ENCODE measurements at regions not wholly inside any gene's neighbourhood (a gene's known extent, or its start where the extent isn't known, plus 50 kb on each side); places are given as distances from the start of the nearest gene placed in this dataset.
"Not testable (repeated sequence)": the region's sequence is repeated elsewhere in the genome, so short reads cannot be mapped to it uniquely, and the experiment has no call there.

DNA sequence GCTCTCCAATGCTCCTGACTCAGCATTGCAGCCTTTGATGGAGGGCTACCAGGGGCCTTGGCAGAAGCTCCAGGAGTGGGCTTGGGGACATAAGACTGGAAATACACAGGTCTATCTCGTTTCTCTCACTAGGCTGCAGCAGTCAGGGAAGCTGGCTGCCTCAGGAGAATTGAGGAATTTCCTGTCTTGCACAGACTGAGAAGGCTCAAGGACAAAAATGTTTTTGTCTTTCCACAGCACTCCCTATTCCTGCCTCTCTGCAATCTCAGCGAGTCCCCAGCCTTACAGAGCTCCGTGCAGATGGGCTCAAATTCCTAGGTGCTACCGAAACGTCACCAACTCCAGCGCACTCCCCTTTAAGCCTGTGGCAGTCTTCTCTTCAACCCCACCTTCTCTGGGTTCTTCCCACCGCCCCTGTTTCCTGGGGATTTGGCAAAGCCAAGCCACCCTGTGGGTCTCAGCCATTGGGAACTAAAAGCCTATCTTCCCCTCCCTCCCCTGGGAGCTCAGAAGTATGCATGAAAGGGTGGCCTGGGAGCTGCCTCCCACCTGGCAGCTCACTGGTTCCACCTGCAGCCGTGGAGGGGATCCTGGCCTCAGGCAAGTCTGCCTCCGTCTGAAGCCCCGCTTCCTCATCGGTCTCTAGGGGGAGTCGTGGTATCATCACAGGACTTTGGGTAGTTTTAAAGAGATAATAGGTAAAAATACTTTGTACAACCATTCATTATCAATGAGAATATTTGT lies 322.6 kb upstream of the FRG2C start:
- ATAC-seq, result peak; percentile 60 to 74
- DNase-seq, result no peak
- intact Hi-C loops (cut with DNase I), result no loop called here

DNA sequence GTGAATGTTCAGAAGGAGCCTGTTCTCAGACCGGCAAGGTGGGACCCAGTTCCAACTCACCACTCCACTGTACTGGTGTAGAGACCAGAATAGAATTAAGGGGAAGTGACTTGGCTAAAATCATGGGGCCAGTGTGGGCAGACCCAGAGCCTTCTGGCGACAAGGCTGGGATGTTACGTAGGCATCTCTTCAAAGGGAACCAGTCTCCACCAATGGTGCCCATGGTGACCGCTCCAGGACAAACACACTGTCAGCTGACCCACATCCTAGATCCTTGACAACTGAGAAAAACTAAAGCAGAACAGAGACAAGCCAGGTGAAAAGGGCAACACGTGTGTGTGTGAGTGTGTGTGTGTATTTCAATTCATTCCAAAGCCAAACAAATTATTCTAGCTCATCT lies 321.7 kb upstream of the FRG2C start:
- intact Hi-C loops (cut with DNase I), result no loop called here
- peak; percentile 39 for DNase-seq
- peak in 1 of 2 donors; percentile 59 for ATAC-seq

DNA sequence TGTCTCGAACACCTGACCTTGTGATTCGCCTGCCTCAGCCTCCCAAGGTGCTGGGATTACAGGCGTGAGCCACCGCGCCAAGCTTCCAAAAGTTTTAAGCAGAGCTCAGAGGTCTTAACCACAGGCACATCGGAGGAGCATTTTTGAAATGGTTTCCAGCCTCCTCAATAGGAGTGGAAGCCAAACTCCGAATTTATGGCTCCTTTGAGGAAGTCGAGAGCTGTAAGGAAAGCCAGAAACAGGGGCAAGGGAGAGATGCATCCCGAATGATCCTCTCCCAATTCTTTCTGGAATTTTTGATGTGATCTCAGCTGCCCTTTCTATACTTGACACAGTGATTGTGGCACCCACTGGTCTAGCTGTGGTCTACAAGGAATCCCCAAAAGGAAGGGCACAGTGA lies 313.6 kb upstream of the FRG2C start:
- intact Hi-C loops (cut with DNase I); ATAC-seq; DNase-seq: not testable (repeated sequence)

DNA sequence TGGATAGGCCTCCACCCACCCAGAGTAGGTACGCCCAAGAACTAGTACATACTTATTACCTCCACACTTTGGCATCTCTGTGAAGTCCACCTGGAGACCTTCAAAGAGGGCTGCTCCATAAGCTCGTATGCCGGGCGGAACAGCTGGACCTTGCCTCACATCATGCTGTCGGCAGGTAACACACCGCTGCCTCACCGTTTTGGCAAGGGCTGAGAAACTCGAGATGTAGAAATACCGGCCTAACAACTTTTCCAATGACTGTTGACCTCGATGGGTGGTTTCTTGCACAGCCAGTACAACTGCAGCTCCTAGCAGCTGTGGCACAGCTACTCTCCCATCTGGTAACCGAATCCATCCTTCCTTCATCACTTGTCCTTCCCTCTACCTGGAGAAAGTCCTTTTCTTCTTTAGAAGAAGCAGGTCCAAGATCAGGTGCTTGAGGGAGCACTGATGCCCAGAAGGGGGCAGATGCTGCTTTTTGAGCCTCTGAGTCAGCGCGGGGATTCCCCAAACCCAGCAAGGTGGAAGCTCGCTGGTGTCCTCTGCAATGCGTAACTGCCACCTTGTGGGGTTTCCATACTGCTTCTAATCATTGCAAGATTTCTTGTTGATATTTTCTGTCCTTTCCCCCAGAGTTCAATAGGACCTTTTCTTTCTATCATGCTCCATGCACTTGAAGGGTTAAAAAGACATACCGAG lies 301.9 kb upstream of the FRG2C start:
- ATAC-seq; DNase-seq; intact Hi-C loops (cut with DNase I): not testable (repeated sequence)

DNA sequence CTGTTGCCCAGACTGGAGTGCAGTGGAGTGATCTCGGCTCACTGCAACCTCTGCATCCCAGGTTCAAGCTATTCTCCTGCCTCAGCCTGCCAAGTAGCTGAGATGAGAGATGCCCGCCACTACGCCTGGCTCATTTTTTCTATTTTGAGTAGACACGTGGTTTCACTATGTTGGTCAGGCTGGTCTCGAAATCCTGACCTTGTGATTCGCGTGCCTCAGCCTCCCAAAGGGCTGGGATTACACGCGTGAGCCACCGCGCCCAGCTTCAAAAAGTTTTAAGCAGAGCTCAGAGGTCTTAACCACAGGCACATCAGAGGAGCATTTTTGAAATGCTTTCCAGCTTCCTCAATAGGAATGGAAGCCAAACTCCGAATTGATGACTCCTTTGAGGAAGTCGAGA lies 291.2 kb upstream of the FRG2C start:
- intact Hi-C loops (cut with DNase I); ATAC-seq; DNase-seq: not testable (repeated sequence)

DNA sequence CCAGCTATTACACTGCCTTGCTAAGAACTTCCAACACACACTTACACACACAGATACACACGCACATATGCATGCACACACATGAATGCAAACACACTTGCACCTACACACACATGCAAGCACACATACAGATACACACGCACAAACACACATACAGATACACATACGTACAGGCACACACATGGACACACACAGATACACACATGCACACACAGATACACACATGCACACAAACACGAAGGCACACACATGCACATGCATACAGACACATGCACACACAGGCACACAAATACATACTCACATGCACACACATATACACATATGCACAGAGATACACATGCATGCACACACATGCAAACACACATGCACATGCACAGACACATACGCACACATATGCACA lies 284.3 kb upstream of the FRG2C start:
- ATAC-seq; intact Hi-C loops (cut with DNase I); DNase-seq: not testable (repeated sequence)

DNA sequence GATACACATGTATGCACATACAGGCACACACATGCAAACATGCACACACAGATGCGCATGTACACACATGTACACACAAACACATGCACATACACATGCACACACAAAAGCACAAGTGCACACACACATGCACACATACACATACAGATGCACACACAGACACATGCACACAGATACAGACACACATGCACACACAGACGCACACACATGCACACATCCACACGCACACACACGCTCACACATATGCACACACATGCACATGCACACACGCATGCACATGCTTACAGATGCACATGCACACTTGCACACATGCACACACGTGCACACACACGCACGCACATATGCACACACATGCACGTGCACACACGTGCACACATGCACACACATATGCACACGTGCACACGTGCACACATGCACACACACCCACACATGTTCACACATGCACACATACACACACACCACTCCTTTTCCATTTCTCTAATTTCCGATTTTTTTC lies 283.8 kb upstream of the FRG2C start:
- intact Hi-C loops (cut with DNase I), result no loop called here
- DNase-seq (no peak), ATAC-seq (no peak)

DNA sequence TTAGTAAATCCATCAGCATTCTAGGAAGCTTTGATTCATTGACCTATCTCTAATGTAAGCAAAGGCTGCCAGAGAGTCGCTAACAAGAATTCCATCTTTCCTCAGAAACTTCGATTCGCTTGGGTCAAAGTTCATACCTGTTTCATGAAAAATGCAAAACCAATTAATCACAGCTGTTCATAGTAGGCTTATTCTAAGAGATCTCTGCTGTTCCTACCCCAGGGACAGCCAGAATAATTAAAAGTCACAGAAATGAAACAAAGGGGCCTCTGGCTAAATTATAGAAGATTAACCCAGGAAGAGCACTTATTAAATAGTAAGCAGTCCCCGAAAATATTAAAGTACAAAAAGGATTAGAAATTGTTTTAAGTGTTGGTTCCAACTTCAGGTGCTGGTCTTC lies 280.1 kb upstream of the FRG2C start:
- ATAC-seq, DNase-seq: not testable (repeated sequence)

DNA sequence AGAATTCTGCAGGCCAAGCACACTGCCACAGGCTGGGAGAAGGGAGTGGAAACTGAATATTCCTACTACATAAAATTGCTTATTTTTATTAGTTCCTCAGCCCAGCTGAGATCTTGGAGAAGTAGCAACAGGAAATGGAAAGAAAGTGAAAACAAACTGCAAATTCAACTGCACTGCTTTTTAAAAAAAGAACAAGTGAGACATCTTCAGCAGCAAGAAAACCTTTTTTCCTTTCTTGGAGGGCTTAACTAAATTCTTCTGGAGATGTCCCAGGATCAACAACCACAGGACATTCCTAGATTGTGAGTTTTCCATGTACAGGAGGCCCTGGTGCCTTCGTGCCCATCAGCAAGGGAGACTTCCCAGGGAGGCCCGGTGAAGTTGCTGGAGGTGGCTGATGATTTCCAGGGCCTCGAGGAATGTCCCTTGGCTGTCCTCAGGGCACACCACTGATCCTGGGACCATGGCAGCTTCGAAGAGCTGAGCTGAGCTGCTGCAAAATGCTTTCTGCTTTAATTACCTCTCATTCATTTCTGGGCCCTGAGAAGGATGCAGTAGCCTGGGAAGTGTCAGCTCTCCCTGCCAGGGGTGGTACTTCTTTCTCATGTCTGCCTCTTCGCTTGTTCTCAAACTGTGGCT lies 275.5 kb upstream of the FRG2C start:
- ATAC-seq; intact Hi-C loops (cut with DNase I); DNase-seq: not testable (repeated sequence)

More for the DNA sequence above, 280.1 kb upstream of the FRG2C start:
- intact Hi-C loops (cut with DNase I), result not testable (repeated sequence)

DNA sequence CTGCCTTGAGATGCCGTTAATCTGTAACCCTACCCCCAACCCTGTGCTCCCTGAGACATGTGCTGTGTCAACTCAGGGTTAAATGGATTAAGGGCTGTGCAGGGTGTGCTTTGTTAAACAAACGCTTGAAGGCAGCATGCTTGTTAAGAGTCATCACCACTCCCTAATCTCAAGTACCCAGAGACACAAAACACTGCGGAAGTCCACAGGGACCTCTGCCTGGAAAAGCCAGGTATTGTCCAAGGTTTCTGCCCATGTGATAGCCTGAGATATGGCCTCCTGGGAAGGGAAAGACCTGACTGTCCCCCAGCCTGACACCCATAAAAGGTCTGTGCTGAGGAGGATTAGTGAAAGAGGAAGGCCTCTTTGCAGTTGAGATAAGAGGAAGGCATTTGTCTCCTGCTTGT lies 270.8 kb upstream of the FRG2C start:
- intact Hi-C loops (cut with DNase I); DNase-seq: not testable (repeated sequence)

DNA sequence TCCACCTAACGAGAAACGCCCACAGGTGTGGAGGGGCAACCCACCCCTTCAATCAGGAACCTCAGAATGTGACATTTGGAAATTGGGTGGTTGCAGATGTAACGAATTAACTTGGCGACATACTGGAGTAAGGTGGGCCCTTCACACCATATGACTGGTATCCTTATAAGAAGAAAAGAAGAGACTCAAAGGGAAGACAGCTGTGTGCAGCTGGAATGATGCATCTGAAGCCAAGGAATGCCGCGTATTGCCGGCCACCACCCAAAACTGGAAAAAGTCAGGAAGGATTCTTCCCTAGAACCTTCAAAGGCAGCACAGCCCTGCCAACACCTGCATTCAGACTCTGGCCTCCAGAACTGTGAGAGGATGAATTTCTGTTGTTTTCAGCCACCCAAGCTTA lies 270.0 kb upstream of the FRG2C start:
- intact Hi-C loops (cut with DNase I), result not testable (repeated sequence)

More for the DNA sequence above, 270.8 kb upstream of the FRG2C start:
- ATAC-seq, result not testable (repeated sequence)

DNA sequence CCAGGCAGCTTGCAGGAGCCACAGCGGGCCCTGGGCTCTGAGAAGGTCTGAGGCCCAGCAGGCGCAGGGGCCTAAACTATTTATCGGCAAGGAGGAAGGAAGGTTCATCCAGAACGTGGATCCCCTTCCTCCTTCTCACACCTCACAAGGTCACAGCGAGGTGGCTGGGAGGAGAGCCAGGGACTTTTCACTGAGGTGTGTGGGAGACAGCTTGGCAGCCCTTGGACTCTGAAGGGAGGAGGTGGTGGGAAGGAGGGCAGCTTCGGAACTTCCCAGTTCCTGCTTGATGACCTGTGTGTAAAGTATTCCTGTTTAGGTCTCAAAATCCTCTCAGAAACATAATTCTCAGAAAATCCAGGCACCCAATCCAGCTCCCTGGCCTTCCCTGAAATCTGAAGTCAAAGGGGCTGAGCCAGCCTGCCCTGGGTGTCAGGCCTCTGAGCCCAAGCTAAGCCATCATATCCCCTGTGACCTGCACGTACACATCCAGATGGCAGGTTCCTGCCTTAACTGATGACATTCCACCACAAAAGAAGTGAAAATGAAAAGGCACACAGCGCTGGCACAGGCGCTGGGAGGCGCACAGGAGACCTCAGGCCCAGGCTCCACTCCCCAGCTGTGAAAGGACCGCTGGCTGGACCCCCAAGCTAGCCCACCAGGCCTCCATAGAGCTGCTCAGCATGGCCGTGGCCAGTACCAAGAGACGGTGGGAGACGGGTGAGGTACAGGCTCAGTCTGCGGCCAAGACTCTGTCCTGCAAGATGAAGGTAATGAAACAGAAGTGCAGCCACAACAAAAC lies 269.4 kb upstream of the FRG2C start:
- DNase-seq, result peak; percentile 49

More for the DNA sequence above, 270.0 kb upstream of the FRG2C start:
- not testable (repeated sequence) for DNase-seq, ATAC-seq

DNA sequence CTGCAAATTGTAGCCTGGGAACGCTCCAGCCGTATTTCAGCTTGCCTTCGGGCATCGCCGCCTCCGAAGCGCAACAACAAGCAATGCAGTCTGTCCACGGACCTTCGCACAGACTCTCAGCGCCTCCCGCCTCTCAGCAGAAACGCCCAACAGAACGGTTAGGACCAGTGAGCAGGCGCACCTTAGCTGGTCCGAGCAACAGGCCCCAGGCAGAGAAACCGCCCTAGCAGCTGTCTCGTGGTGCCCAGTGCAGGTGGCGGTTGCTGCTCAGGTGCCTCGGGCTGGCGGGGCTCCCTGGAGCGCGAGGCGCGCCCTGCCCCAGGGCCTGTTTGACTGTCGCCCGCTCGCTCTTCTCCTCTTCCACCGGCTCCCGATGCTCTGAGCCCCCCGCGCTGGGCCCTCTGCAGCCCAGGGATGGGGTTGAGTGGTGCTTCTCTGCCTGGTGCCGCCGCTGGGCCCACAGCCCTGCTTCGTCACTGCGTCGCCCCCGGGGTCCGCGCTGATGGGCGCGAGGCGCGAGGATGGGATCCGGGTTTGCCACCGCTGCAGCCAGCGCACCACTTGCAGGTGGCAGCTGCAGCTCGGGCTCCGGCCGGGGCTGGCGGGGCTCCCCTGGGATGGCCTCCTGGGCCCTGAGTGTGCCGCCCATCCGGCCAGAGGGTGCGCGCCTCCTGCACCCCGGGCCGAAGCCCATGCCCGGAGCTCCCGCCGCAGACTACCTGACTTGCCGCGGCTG lies 268.4 kb upstream of the FRG2C start:
- intact Hi-C loops (cut with DNase I), result no loop called here
- no peak for DNase-seq
- no peak for ATAC-seq

More for the DNA sequence above, 269.4 kb upstream of the FRG2C start:
- peak in 1 of 2 donors; percentile 70 for ATAC-seq
- intact Hi-C loops (cut with DNase I), result not testable (repeated sequence)

DNA sequence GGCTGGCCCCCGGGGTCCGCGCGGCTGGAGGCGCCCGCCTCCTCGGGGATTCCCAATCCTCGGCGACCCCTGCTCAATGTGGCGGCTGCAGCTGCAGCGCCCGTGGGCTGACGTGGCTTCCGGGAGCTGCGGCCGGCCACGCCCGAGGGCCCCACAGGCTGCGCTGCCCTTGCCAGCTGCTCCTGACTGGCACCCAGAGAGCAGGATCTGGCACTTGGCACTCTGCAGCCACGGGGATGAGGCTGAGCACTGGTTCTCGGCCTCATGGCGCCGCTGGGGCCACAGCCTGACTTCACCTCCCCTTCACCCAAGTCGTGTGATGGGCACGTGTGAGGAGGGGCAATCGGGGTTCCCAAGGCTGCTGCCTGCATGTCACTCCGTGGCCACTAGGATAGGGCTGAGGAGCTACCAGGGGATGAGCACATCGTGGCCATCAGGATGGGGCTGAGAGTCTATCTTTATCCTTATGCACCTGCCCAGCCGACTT lies 267.8 kb upstream of the FRG2C start:
- no peak for ATAC-seq
- no peak for DNase-seq
- intact Hi-C loops (cut with DNase I), result no loop called here

DNA sequence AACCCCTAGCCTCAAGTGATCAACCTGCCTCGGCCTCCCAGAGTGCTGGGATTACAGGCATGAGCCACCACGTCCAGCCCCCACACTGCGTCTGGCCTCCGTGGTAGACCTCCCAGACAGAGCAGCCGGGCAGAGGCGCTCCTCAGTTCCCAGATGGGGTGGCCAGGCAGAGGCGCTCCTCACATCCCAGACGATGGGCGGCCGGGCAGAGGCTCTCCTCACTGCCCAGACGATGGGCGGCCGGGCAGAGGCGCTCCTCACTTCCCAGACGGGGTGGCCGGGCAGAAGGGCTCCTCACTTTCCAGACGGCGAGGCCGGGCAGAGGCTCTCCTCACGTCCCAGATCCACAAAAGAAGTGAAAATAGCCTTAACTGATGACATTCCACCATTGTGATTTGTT lies 266.6 kb upstream of the FRG2C start:
- DNase-seq; intact Hi-C loops (cut with DNase I); ATAC-seq: not testable (repeated sequence)

DNA sequence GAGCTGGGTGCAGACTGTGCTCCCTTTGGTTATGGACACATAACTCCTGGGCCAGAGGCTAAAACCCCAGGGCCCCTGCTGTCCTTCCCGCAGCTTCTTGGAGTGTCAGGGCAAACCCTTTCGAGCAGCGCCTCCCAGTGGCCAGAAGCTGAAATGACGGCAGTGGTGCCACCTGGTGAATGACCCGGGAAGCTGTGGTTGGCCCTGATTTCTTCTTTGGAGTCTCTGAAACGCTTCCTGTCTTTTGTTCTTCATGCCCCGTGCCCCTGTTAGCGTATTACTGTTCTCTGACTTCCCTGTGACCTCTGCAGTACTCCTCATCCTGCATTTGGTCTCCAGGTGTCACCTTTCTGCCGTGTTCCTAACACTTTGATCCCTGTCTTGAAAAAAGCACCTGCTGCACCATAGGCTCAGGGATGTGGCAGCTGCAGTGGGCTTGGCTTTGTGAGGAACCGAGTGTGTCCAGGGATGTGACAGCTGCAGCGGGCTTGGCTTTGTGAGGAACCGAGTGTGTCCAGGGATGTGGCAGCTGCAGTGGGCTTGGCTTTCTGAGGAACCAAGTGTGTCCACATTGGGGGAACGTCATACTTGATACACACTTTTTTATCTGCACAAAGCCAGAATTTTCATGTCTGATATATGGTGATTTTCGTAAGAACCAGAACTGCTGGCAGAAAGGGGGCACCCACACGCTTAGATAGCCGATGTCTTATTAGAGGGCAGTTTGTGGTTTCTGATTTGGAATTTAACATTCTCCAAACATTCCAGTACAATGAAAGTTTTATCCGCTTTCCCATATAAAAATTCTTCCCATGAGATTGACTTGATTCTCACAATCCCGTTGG lies 241.8 kb upstream of the FRG2C start:
- ATAC-seq, DNase-seq: not testable (repeated sequence)
- intact Hi-C loops (cut with DNase I), result loop anchor here (1.0 to 5.0 kb wide), 2 partner anchors 128 to 130 kb away; no protein-coding TSS in a partner anchor

DNA sequence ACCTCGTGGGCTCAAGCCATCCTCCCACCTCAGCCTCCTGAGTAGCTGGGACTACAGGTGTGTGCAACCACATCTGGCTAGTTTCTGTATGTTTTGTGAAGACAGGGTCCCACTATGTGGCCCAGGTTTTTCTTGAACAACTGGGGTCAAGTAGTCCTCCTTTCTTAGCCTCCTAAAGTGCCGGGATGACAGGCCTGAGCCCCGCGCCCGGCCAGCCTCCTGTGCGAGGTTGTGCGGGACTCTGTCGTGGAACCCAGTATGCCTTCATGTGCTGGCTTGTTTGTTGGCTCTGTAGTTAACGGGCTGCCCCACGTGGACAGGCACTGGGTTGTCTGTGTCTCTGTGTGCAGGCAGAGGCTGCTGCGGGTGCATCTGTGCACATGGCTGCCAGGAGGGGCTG lies 238.7 kb upstream of the FRG2C start:
- ATAC-seq; DNase-seq; intact Hi-C loops (cut with DNase I): not testable (repeated sequence)

All from left cardiac atrium (tissue), 4 donors.